ENCODE measurements at regions not wholly inside any gene's neighbourhood (a gene's known extent, or its start where the extent isn't known, plus 50 kb on each side); places are given as distances from the start of the nearest gene placed in this dataset.

- TF ChIP-seq CTCF (conservative IDR thresholded peaks at IDR 0.05) (no peak), EZH2 (IDR thresholded peaks at IDR 0.05; ENCODE audit: low read depth) (no peak)
These were observed 82.4 kb upstream of the ADAMTS2 start for GRCh38 chr5:179427676-179428056.
